HG03575 (cell line): ENCODE measurements at regions not wholly inside any gene's neighbourhood (a gene's known extent, or its start where the extent isn't known, plus 50 kb on each side); places are given as distances from the start of the nearest gene placed in this dataset.
"Not testable (repeated sequence)": the region's sequence is repeated elsewhere in the genome, so short reads cannot be mapped to it uniquely, and the experiment has no call there.

Experiments
- ATAC-seq: cut with Tn5 transposase; IDR thresholded peaks from one replicate; pipeline ENCODE4 v1.9.1; 2021; ENCODE audit not compliant: unreplicated experiment, insufficient number of reproducible peaks, low FRiP score; ENCODE audit errors: extremely low read depth

- ATAC-seq = not testable (repeated sequence)
Observed at GRCh38 chr4:97141332-97141731, 1001.9 kb downstream of the STPG2 start.

- no peak for ATAC-seq
Observed at GRCh38 chr4:97142410-97142809, 1000.9 kb downstream of the STPG2 start.

- no peak for ATAC-seq
Observed at GRCh38 chr4:97142893-97143292, 1000.4 kb downstream of the STPG2 start.

GRCh38 chr4:97144199-97144598 lies 999.1 kb downstream of the STPG2 start:
- no peak for ATAC-seq

GRCh38 chr4:97150966-97151365 lies 992.3 kb downstream of the STPG2 start:
- ATAC-seq = no peak

- no peak for ATAC-seq
Observed at GRCh38 chr4:97152149-97152548, 991.1 kb downstream of the STPG2 start.

- ATAC-seq = no peak
Observed at GRCh38 chr4:97153042-97153441, 990.2 kb downstream of the STPG2 start.

- no peak for ATAC-seq
Observed at GRCh38 chr4:97159625-97160024, 983.7 kb downstream of the STPG2 start.

GRCh38 chr4:97185233-97185632 lies 958.0 kb downstream of the STPG2 start:
- ATAC-seq = no peak

GRCh38 chr4:97197106-97197505 lies 946.2 kb downstream of the STPG2 start:
- ATAC-seq = no peak

GRCh38 chr4:97208749-97209148 lies 934.5 kb downstream of the STPG2 start:
- ATAC-seq = no peak

GRCh38 chr4:97215409-97215941 lies 927.8 kb downstream of the STPG2 start:
- ATAC-seq = no peak

GRCh38 chr4:97216046-97216445 lies 927.2 kb downstream of the STPG2 start:
- ATAC-seq = no peak

- ATAC-seq = no peak
Observed at GRCh38 chr4:97235521-97235920, 907.8 kb downstream of the STPG2 start.

GRCh38 chr4:97238956-97239666 lies 904.2 kb downstream of the STPG2 start:
- no peak for ATAC-seq

GRCh38 chr4:97239667-97239997 lies 903.6 kb downstream of the STPG2 start:
- ATAC-seq = no peak

- no peak for ATAC-seq
Observed at GRCh38 chr4:97252615-97253154, 890.6 kb downstream of the STPG2 start.

GRCh38 chr4:97262769-97263168 lies 880.5 kb downstream of the STPG2 start:
- ATAC-seq = no peak

GRCh38 chr4:97270051-97270450 lies 873.2 kb downstream of the STPG2 start:
- ATAC-seq = no peak

- ATAC-seq = no peak
Observed at GRCh38 chr4:97279391-97279790, 863.9 kb downstream of the STPG2 start.

- ATAC-seq = no peak
Observed at GRCh38 chr4:97300561-97300960, 842.7 kb downstream of the STPG2 start.
